ENCODE measurements at regions not wholly inside any gene's neighbourhood (a gene's known extent, or its start where the extent isn't known, plus 50 kb on each side); places are given as distances from the start of the nearest gene placed in this dataset.

- no peak overlapping the region for H4K91ac ChIP-seq (replicated peaks; ENCODE audit: insufficient read length, low read length)
- no peaks in the 10 kb centered on the region for H3K36me3 ChIP-seq (ENCODE audit: control insufficient read depth in 2 of 4, insufficient read depth in 4 of 4, low read length in 3 of 4)
- H3K14ac ChIP-seq (ENCODE audit: insufficient read length), result no peak overlapping the region
- H4K8ac ChIP-seq (ENCODE audit: extremely low read depth, insufficient read depth, low read length), result no peak overlapping the region
- no peak overlapping the region for H2BK15ac ChIP-seq (ENCODE audit: low read length)
- H3K79me2 ChIP-seq (ENCODE audit: control insufficient read depth in 1 of 2, insufficient read depth in 2 of 2, low read length in 2 of 2), result no peaks in the 10 kb centered on the region
- H2AFZ ChIP-seq (ENCODE audit: low read length), result no peak overlapping the region
- no peak overlapping the region for H3K4me3 ChIP-seq (ENCODE audit: extremely low read depth in 1 of 4, insufficient read depth in 2 of 4, low read depth in 3 of 4, low read length in 4 of 4)
- FAIRE-seq, result no peak
- H3K27ac ChIP-seq (ENCODE audit: low read depth, low read length), result no peak overlapping the region
- H3K4ac ChIP-seq (replicated peaks; ENCODE audit: insufficient read length, low read depth, low read length), result no peak overlapping the region
- H3K23me2 ChIP-seq (ENCODE audit: low read depth, low read length), result no peaks in the 10 kb centered on the region
- no peak overlapping the region for H3K4me2 ChIP-seq (ENCODE audit: insufficient read depth in 1 of 2, low read depth in 2 of 2, low read length in 2 of 2)
- no peak overlapping the region for H2BK5ac ChIP-seq (ENCODE audit: low read depth, low read length)
- H3K79me1 ChIP-seq (ENCODE audit: low read depth, low read length), result no peaks in the 10 kb centered on the region
- ChIA-PET POLR2A (ENCODE audit: partially characterized antibody) (no interaction called here), CTCF (ENCODE audit: partially characterized antibody) (interaction anchor here (1.1 to 1.8 kb wide), 3 partner anchors 10 to 308 kb away, joined by 3 to 9 read pairs (median 3); no protein-coding TSS in a partner anchor)
- DNase-seq (ENCODE audit: low read depth in 1 of 2, low spot score in 2 of 2), result no peak
- H2BK120ac ChIP-seq (replicated peaks; ENCODE audit: low read depth, low read length), result no peak overlapping the region
- no peak overlapping the region for H3K23ac ChIP-seq (ENCODE audit: insufficient read length)
- H3K18ac ChIP-seq (ENCODE audit: extremely low read depth, low read length), result no peak overlapping the region
- H3K56ac ChIP-seq (replicated peaks; ENCODE audit: insufficient read length, low read depth, low read length), result no peak overlapping the region
- H2BK20ac ChIP-seq (ENCODE audit: low read length), result no peak overlapping the region
- H3K27me3 ChIP-seq (replicated peaks in 1 of 4; ENCODE audit: control insufficient read depth in 3 of 4, extremely low read depth in 1 of 4, insufficient read depth in 3 of 4, low read length in 3 of 4), result no peaks in the 10 kb centered on the region
- no peak for TF ChIP-seq USF2 (IDR thresholded peaks at IDR 0.05; ENCODE audit: low read length)
- TF ChIP-seq PHF8 (conservative IDR thresholded peaks at IDR 0.05; ENCODE audit: low read depth, low read length), result no peak
- no peak for TF ChIP-seq CREB1 (IDR thresholded peaks at IDR 0.05)
- TF ChIP-seq, protein P1, sequence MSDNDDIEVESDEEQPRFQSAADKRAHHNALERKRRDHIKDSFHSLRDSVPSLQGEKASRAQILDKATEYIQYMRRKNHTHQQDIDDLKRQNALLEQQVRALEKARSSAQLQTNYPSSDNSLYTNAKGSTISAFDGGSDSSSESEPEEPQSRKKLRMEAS (IDR thresholded peaks at IDR 0.05), result no peak
- no peak for TF ChIP-seq YY1 (IDR thresholded peaks at IDR 0.05; ENCODE audit: low read depth, low read length)
- no peak for TF ChIP-seq CBX8 (IDR thresholded peaks at IDR 0.05; ENCODE audit: borderline replicate concordance, low read depth, low read length)
- no peak for TF ChIP-seq RNF2 (IDR thresholded peaks at IDR 0.05; ENCODE audit: borderline replicate concordance, low read depth, low read length, missing control alignments, poor library complexity, severe bottlenecking)
- TF ChIP-seq POU5F1 (IDR thresholded peaks at IDR 0.05; ENCODE audit: low read depth, low read length), result no peak
- no peak for TF ChIP-seq POLR2A (IDR thresholded peaks at IDR 0.05; ENCODE audit: control extremely low read depth in 1 of 2, low read depth in 2 of 2, low read length in 2 of 2)
- TF ChIP-seq SP4 (IDR thresholded peaks at IDR 0.05; ENCODE audit: low read length), result no peak
- no peak for TF ChIP-seq ZNF274 (IDR thresholded peaks at IDR 0.05; ENCODE audit: borderline replicate concordance, extremely low read depth, low read length)
- no peak for TF ChIP-seq EGR1 (IDR thresholded peaks at IDR 0.05; ENCODE audit: borderline replicate concordance, low read depth, low read length)
- no peak for TF ChIP-seq TEAD4 (IDR thresholded peaks at IDR 0.05; ENCODE audit: low read depth, low read length)
- no peak for TF ChIP-seq GABPA (IDR thresholded peaks at IDR 0.05; ENCODE audit: borderline replicate concordance, insufficient read depth, low read length)
- no peak for TF ChIP-seq CBX5 (IDR thresholded peaks at IDR 0.05; ENCODE audit: low read depth, low read length)
- H2AK5ac ChIP-seq (ENCODE audit: low read depth, low read length), result no peak overlapping the region
- H3K9ac ChIP-seq (replicated peaks in 1 of 4; ENCODE audit: extremely low read depth in 1 of 4, low read depth in 3 of 4, low read length in 3 of 4), result no peak overlapping the region
- no peak overlapping the region for H2BK12ac ChIP-seq (ENCODE audit: low read depth, low read length)
- no peaks in the 10 kb centered on the region for H3K9me3 ChIP-seq (ENCODE audit: insufficient read depth in 2 of 2, low read depth in 1 of 2, low read length in 1 of 2)
- peaks cover 0 to 12% (median 6%) of the 10 kb centered on the region in 4 experiments; a peak in 5 of 7 replicates for H3K4me1 ChIP-seq (replicated peaks in 1 of 4; ENCODE audit: control insufficient read depth in 3 of 4, insufficient read depth in 4 of 4, low read length in 3 of 4)
- no peaks in the 10 kb centered on the region for H4K20me1 ChIP-seq (replicated peaks in 1 of 2; ENCODE audit: control insufficient read depth in 1 of 2, insufficient read depth in 2 of 2, low read length in 2 of 2)
- WGBS, 2 experiments (ENCODE audit: extremely low coverage in 1 of 2, insufficient coverage in 1 of 2, insufficient read length in 1 of 2, insufficient replicate concordance in 2 of 2, low coverage in 1 of 2, low lambda C conversion rate in 2 of 2, missing lambda C conversion rate in 1 of 2), result 72% methylated on average over 6 of the region's 6 CpGs; no CpG with 5 or more reads in 1 of the 2 experiments
- H4K5ac ChIP-seq (ENCODE audit: insufficient read length, low read depth, low read length), result no peak overlapping the region
Measured at GRCh38 chr9:28034242-28034641, 461.0 kb upstream of the C9orf72 start.
